IgD-negative memory B cell (primary cell): ENCODE measurements at regions not wholly inside any gene's neighbourhood (a gene's known extent, or its start where the extent isn't known, plus 50 kb on each side); places are given as distances from the start of the nearest gene placed in this dataset.

ENCODE experiments used
- H3K27ac Mint-ChIP-seq, 3 donors: one replicate each; pipeline ENCODE4 v1.8.0; 2020 to 2022; ENCODE audit warnings: mild to moderate bottlenecking in 3 of 3, mixed read lengths in 3 of 3, moderate library complexity in 1 of 3
- H3K27me3 Mint-ChIP-seq: one replicate; pipeline ENCODE4 v1.8.0; 2021; ENCODE audit warnings: mixed read lengths
- H3K36me3 Mint-ChIP-seq: one replicate; pipeline ENCODE4 v1.8.0; 2020; ENCODE audit warnings: mild to moderate bottlenecking, mixed read lengths
- H3K4me1 Mint-ChIP-seq, 3 donors: one replicate each; pipeline ENCODE4 v1.8.0; 2020 to 2022; ENCODE audit warnings: mixed read lengths in 3 of 3, mild to moderate bottlenecking in 1 of 3
- H3K4me3 Mint-ChIP-seq, 4 donors: one replicate each; pipeline ENCODE4 v1.8.0; 2020 to 2022; ENCODE audit warnings: mild to moderate bottlenecking in 4 of 4, mixed read lengths in 4 of 4, moderate library complexity in 3 of 4
- H3K9me3 Mint-ChIP-seq, 3 donors: one replicate each; pipeline ENCODE4 v1.8.0; 2020 to 2021; ENCODE audit warnings: mixed read lengths in 3 of 3, mild to moderate bottlenecking in 1 of 3

GRCh38 chr10:123287594-123288247 is 133.5 kb downstream of the BUB3 start:
- H3K9me3 Mint-ChIP-seq, result peaks cover 2 to 8% (median 8%) of the 10 kb centered on the region in 3 donors
- H3K27ac Mint-ChIP-seq, result no peak overlapping the region
- H3K36me3 Mint-ChIP-seq, result peaks cover 7% of the 10 kb centered on the region
- no peaks in the 10 kb centered on the region for H3K4me1 Mint-ChIP-seq
- H3K27me3 Mint-ChIP-seq, result no peaks in the 10 kb centered on the region
- H3K4me3 Mint-ChIP-seq, result no peak overlapping the region

- Mint-ChIP-seq H3K27me3 (no peaks in the 10 kb centered on the region), H3K4me3 (no peak overlapping the region), H3K4me1 (no peaks in the 10 kb centered on the region), H3K9me3 (peaks cover 2 to 8% (median 8%) of the 10 kb centered on the region in 3 donors), H3K27ac (no peak overlapping the region), H3K36me3 (peaks cover 5% of the 10 kb centered on the region)
Measured at GRCh38 chr10:123289432-123289831, 135.2 kb downstream of the BUB3 start.

GRCh38 chr10:123294109-123294508 is 139.9 kb downstream of the BUB3 start:
- Mint-ChIP-seq H3K27ac (no peak overlapping the region), H3K36me3 (peaks cover 3% of the 10 kb centered on the region), H3K9me3 (peaks cover 2 to 8% (median 8%) of the 10 kb centered on the region in 3 donors), H3K4me3 (no peak overlapping the region), H3K27me3 (peaks cover 1% of the 10 kb centered on the region), H3K4me1 (no peaks in the 10 kb centered on the region)

- Mint-ChIP-seq H3K36me3 (peaks cover 2% of the 10 kb centered on the region), H3K4me1 (no peaks in the 10 kb centered on the region), H3K27ac (no peak overlapping the region), H3K9me3 (peaks cover 1 to 7% (median 6%) of the 10 kb centered on the region in 3 donors), H3K27me3 (peaks cover 1% of the 10 kb centered on the region), H3K4me3 (no peak overlapping the region)
Measured at GRCh38 chr10:123294886-123295285, 140.7 kb downstream of the BUB3 start.

GRCh38 chr10:123295644-123296043 is 141.4 kb downstream of the BUB3 start:
- H3K27ac Mint-ChIP-seq, result no peak overlapping the region
- peaks cover 1% of the 10 kb centered on the region for H3K27me3 Mint-ChIP-seq
- H3K9me3 Mint-ChIP-seq, result peaks cover 0 to 2% (median 0%) of the 10 kb centered on the region in 3 donors
- H3K4me3 Mint-ChIP-seq, result no peak overlapping the region
- H3K4me1 Mint-ChIP-seq, result no peaks in the 10 kb centered on the region
- H3K36me3 Mint-ChIP-seq, result no peaks in the 10 kb centered on the region

GRCh38 chr10:123297175-123297574 is 143.0 kb downstream of the BUB3 start:
- peaks cover 1% of the 10 kb centered on the region for H3K27me3 Mint-ChIP-seq
- no peaks in the 10 kb centered on the region for H3K36me3 Mint-ChIP-seq
- H3K4me1 Mint-ChIP-seq, result no peaks in the 10 kb centered on the region
- no peak overlapping the region for H3K4me3 Mint-ChIP-seq
- no peak overlapping the region for H3K27ac Mint-ChIP-seq
- H3K9me3 Mint-ChIP-seq, result no peaks in the 10 kb centered on the region

- Mint-ChIP-seq H3K36me3 (no peaks in the 10 kb centered on the region), H3K27me3 (peaks cover 1% of the 10 kb centered on the region), H3K4me3 (no peak overlapping the region), H3K27ac (no peak overlapping the region), H3K4me1 (no peaks in the 10 kb centered on the region), H3K9me3 (no peaks in the 10 kb centered on the region)
Measured at GRCh38 chr10:123298583-123298982, 144.4 kb downstream of the BUB3 start.

GRCh38 chr10:123299598-123299997 is 145.4 kb downstream of the BUB3 start:
- no peaks in the 10 kb centered on the region for H3K4me1 Mint-ChIP-seq
- no peaks in the 10 kb centered on the region for H3K9me3 Mint-ChIP-seq
- H3K27me3 Mint-ChIP-seq, result peaks cover 1% of the 10 kb centered on the region
- H3K36me3 Mint-ChIP-seq, result no peaks in the 10 kb centered on the region
- H3K27ac Mint-ChIP-seq, result no peak overlapping the region
- H3K4me3 Mint-ChIP-seq, result no peak overlapping the region

GRCh38 chr10:123301077-123301857 is 147.1 kb downstream of the BUB3 start:
- Mint-ChIP-seq H3K4me3 (no peak overlapping the region), H3K36me3 (no peaks in the 10 kb centered on the region), H3K27me3 (no peaks in the 10 kb centered on the region), H3K4me1 (no peaks in the 10 kb centered on the region), H3K9me3 (no peaks in the 10 kb centered on the region), H3K27ac (peak overlapping the region in 1 of 3 donors; percentile 63)

- no peak overlapping the region for H3K27ac Mint-ChIP-seq
Measured at GRCh38 chr10:123303581-123304337, 149.6 kb downstream of the BUB3 start.

GRCh38 chr10:123305671-123306070 is 151.5 kb downstream of the BUB3 start:
- Mint-ChIP-seq H3K27me3 (peaks cover 2% of the 10 kb centered on the region), H3K27ac (no peak overlapping the region), H3K9me3 (peaks cover 0 to 1% (median 0%) of the 10 kb centered on the region in 3 donors), H3K4me1 (no peaks in the 10 kb centered on the region), H3K4me3 (no peak overlapping the region), H3K36me3 (no peaks in the 10 kb centered on the region)

More at GRCh38 chr10:123303581-123304337, 149.6 kb downstream of the BUB3 start:
- no peaks in the 10 kb centered on the region for H3K36me3 Mint-ChIP-seq
- H3K4me1 Mint-ChIP-seq, result no peaks in the 10 kb centered on the region
- H3K27me3 Mint-ChIP-seq, result peaks cover 2% of the 10 kb centered on the region
- no peaks in the 10 kb centered on the region for H3K9me3 Mint-ChIP-seq
- no peak overlapping the region for H3K4me3 Mint-ChIP-seq

- Mint-ChIP-seq H3K27ac (no peak overlapping the region), H3K36me3 (no peaks in the 10 kb centered on the region), H3K4me3 (no peak overlapping the region), H3K9me3 (peaks cover 0 to 1% (median 0%) of the 10 kb centered on the region in 3 donors), H3K4me1 (no peaks in the 10 kb centered on the region), H3K27me3 (peaks cover 2% of the 10 kb centered on the region)
Measured at GRCh38 chr10:123306290-123306689, 152.1 kb downstream of the BUB3 start.

- Mint-ChIP-seq H3K27ac (no peak overlapping the region), H3K9me3 (peaks cover 0 to 1% (median 0%) of the 10 kb centered on the region in 3 donors), H3K4me1 (no peaks in the 10 kb centered on the region), H3K27me3 (peaks cover 2% of the 10 kb centered on the region), H3K4me3 (no peak overlapping the region), H3K36me3 (no peaks in the 10 kb centered on the region)
Measured at GRCh38 chr10:123309731-123310130, 155.5 kb downstream of the BUB3 start.

GRCh38 chr10:123316776-123317175 is 162.6 kb downstream of the BUB3 start:
- Mint-ChIP-seq H3K27ac (no peak overlapping the region), H3K36me3 (no peaks in the 10 kb centered on the region), H3K4me1 (peaks cover 0 to 2% (median 0%) of the 10 kb centered on the region in 3 donors), H3K4me3 (no peak overlapping the region), H3K9me3 (no peaks in the 10 kb centered on the region), H3K27me3 (no peaks in the 10 kb centered on the region)

- Mint-ChIP-seq H3K27me3 (no peaks in the 10 kb centered on the region), H3K36me3 (no peaks in the 10 kb centered on the region), H3K4me3 (no peak overlapping the region), H3K4me1 (peaks cover 0 to 2% (median 0%) of the 10 kb centered on the region in 3 donors), H3K27ac (no peak overlapping the region), H3K9me3 (no peaks in the 10 kb centered on the region)
Measured at GRCh38 chr10:123318516-123318915, 164.3 kb downstream of the BUB3 start.
